ENCODE measurements at regions not wholly inside any gene's neighbourhood (a gene's known extent, or its start where the extent isn't known, plus 50 kb on each side); places are given as distances from the start of the nearest gene placed in this dataset.

DNA sequence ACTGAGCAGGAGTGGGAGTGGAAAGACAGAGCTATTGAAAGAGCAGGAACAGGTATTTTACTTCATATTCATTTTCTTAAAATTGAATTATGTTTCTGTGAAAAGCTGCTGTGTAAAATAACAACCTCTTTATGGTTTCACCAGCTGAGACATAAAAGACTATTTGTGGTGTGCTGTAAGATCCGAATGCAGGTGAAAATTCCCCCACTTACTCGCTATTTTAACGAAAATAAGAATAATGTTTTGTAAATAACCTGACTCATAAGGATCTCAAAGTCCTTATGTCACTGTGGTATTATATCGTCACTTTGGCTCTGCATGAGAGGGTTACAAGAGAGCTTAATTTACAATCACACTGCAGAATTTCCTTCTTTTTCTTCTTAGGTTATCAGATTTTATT, 65.3 kb upstream of the NFIB start:
- TF ChIP-seq, protein P1, sequence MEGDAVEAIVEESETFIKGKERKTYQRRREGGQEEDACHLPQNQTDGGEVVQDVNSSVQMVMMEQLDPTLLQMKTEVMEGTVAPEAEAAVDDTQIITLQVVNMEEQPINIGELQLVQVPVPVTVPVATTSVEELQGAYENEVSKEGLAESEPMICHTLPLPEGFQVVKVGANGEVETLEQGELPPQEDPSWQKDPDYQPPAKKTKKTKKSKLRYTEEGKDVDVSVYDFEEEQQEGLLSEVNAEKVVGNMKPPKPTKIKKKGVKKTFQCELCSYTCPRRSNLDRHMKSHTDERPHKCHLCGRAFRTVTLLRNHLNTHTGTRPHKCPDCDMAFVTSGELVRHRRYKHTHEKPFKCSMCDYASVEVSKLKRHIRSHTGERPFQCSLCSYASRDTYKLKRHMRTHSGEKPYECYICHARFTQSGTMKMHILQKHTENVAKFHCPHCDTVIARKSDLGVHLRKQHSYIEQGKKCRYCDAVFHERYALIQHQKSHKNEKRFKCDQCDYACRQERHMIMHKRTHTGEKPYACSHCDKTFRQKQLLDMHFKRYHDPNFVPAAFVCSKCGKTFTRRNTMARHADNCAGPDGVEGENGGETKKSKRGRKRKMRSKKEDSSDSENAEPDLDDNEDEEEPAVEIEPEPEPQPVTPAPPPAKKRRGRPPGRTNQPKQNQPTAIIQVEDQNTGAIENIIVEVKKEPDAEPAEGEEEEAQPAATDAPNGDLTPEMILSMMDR (IDR thresholded peaks at IDR 0.05): no peak
- TF ChIP-seq POLR2A (IDR thresholded peaks at IDR 0.05): no peak
